ENCODE measurements at regions not wholly inside any gene's neighbourhood (a gene's known extent, or its start where the extent isn't known, plus 50 kb on each side); places are given as distances from the start of the nearest gene placed in this dataset.

- H3K4me3 ChIP-seq (ENCODE audit: low read length): no peak overlapping the region
These were observed 100.0 kb upstream of the FOXP4 start for GRCh38 chr6:41446132-41446531.

GRCh38 chr6:41446907-41447545, 99.2 kb upstream of the FOXP4 start:
- no peak overlapping the region for H3K4me3 ChIP-seq (ENCODE audit: low read length)
- no peak for DNase-seq (ENCODE audit: low read depth, low spot score)

More at GRCh38 chr6:41446132-41446531, 100.0 kb upstream of the FOXP4 start:
- no peak for DNase-seq (ENCODE audit: low read depth, low spot score)

GRCh38 chr6:41448256-41448655, 97.9 kb upstream of the FOXP4 start:
- no peak overlapping the region for H3K4me3 ChIP-seq (ENCODE audit: low read length)
- DNase-seq (ENCODE audit: low read depth, low spot score): no peak

- DNase-seq (ENCODE audit: low read depth, low spot score): no peak
- H3K4me3 ChIP-seq (ENCODE audit: low read length): no peak overlapping the region
These were observed 96.6 kb upstream of the FOXP4 start for GRCh38 chr6:41449399-41450245.

GRCh38 chr6:41450581-41450980, 95.6 kb upstream of the FOXP4 start:
- H3K4me3 ChIP-seq (ENCODE audit: low read length): no peak overlapping the region
- no peak for DNase-seq (ENCODE audit: low read depth, low spot score)

GRCh38 chr6:41451039-41451438, 95.1 kb upstream of the FOXP4 start:
- no peak for DNase-seq (ENCODE audit: low read depth, low spot score)

GRCh38 chr6:41451515-41452163, 94.5 kb upstream of the FOXP4 start:
- H3K4me3 ChIP-seq (ENCODE audit: low read length): no peak overlapping the region
- no peak for DNase-seq (ENCODE audit: low read depth, low spot score)

More at GRCh38 chr6:41451039-41451438, 95.1 kb upstream of the FOXP4 start:
- no peak overlapping the region for H3K4me3 ChIP-seq (ENCODE audit: low read length)

GRCh38 chr6:41452763-41453162, 93.4 kb upstream of the FOXP4 start:
- DNase-seq (ENCODE audit: low read depth, low spot score): no peak
- H3K4me3 ChIP-seq (ENCODE audit: low read length): no peak overlapping the region

- DNase-seq (ENCODE audit: low read depth, low spot score): no peak
These were observed 92.9 kb upstream of the FOXP4 start for GRCh38 chr6:41453244-41453643.

GRCh38 chr6:41454189-41454789, 91.9 kb upstream of the FOXP4 start:
- DNase-seq (ENCODE audit: low read depth, low spot score): no peak
- no peak overlapping the region for H3K4me3 ChIP-seq (ENCODE audit: low read length)

More at GRCh38 chr6:41453244-41453643, 92.9 kb upstream of the FOXP4 start:
- no peak overlapping the region for H3K4me3 ChIP-seq (ENCODE audit: low read length)

- DNase-seq (ENCODE audit: low read depth, low spot score): no peak
- no peak overlapping the region for H3K4me3 ChIP-seq (ENCODE audit: low read length)
These were observed 90.8 kb upstream of the FOXP4 start for GRCh38 chr6:41455410-41455809.

GRCh38 chr6:41455818-41456217, 90.4 kb upstream of the FOXP4 start:
- no peak for DNase-seq (ENCODE audit: low read depth, low spot score)
- H3K4me3 ChIP-seq (ENCODE audit: low read length): no peak overlapping the region

- no peak overlapping the region for H3K4me3 ChIP-seq (ENCODE audit: low read length)
These were observed 88.9 kb upstream of the FOXP4 start for GRCh38 chr6:41457303-41457670.

GRCh38 chr6:41459738-41460137, 86.4 kb upstream of the FOXP4 start:
- H3K4me3 ChIP-seq (ENCODE audit: low read length): no peak overlapping the region
- no peak for DNase-seq (ENCODE audit: low read depth, low spot score)

More at GRCh38 chr6:41457303-41457670, 88.9 kb upstream of the FOXP4 start:
- no peak for DNase-seq (ENCODE audit: low read depth, low spot score)

GRCh38 chr6:41460742-41461336, 85.3 kb upstream of the FOXP4 start:
- DNase-seq (ENCODE audit: low read depth, low spot score): peak; percentile 62
- H3K4me3 ChIP-seq (ENCODE audit: low read length): no peak overlapping the region

GRCh38 chr6:41462033-41462432, 84.1 kb upstream of the FOXP4 start:
- DNase-seq (ENCODE audit: low read depth, low spot score): no peak
- no peak overlapping the region for H3K4me3 ChIP-seq (ENCODE audit: low read length)

GRCh38 chr6:41463062-41463930, 82.9 kb upstream of the FOXP4 start:
- no peak overlapping the region for H3K4me3 ChIP-seq (ENCODE audit: low read length)
- DNase-seq (ENCODE audit: low read depth, low spot score): no peak

- no peak for DNase-seq (ENCODE audit: low read depth, low spot score)
- H3K4me3 ChIP-seq (ENCODE audit: low read length): no peak overlapping the region
These were observed 82.2 kb upstream of the FOXP4 start for GRCh38 chr6:41464019-41464418.
